Endodermal cell (in vitro differentiated cells): ENCODE measurements at regions not wholly inside any gene's neighbourhood (a gene's known extent, or its start where the extent isn't known, plus 50 kb on each side); places are given as distances from the start of the nearest gene placed in this dataset.

Experiments
- DNase-seq: peaks from one replicate; pipeline ENCODE4 v3.0.0-alpha.2; 2017
- H3K27ac ChIP-seq: 2 replicates; pipeline ENCODE4 v1.5.1; 2013; ENCODE audit warnings: mild to moderate bottlenecking, low read depth, low read length, moderate library complexity
- H3K27me3 ChIP-seq: 2 replicates; pipeline ENCODE4 v1.6.1; 2013; ENCODE audit warnings: mild to moderate bottlenecking, low read length, moderate library complexity; ENCODE audit not compliant: insufficient read depth, control insufficient read depth, poor library complexity, severe bottlenecking
- H3K36me3 ChIP-seq: 2 replicates; pipeline ENCODE4 v1.7.0; 2013; ENCODE audit warnings: mild to moderate bottlenecking, low read length, moderate library complexity; ENCODE audit not compliant: control insufficient read depth, insufficient read depth
- H3K4me1 ChIP-seq: one replicate; pipeline ENCODE4 v1.7.0; 2013; ENCODE audit warnings: low read length; ENCODE audit not compliant: control insufficient read depth, insufficient read depth
- H3K4me3 ChIP-seq: 2 replicates; pipeline ENCODE4 v1.5.1; 2013; ENCODE audit warnings: mild to moderate bottlenecking, low read length, moderate library complexity
- H3K9ac ChIP-seq: 2 replicates; pipeline ENCODE4 v1.6.1; 2013; ENCODE audit warnings: mild to moderate bottlenecking, low read length, moderate library complexity; ENCODE audit not compliant: poor library complexity, severe bottlenecking; ENCODE audit errors: extremely low read depth
- H3K9me3 ChIP-seq: 2 replicates; pipeline ENCODE4 v1.6.1; 2013; ENCODE audit warnings: mild to moderate bottlenecking, low read length, moderate library complexity; ENCODE audit not compliant: control insufficient read depth
- H3K27ac Mint-ChIP-seq: 2 replicates; pipeline ENCODE4 v1.8.0; 2020; ENCODE audit warnings: mixed read lengths
- H3K27me3 Mint-ChIP-seq: 2 replicates; pipeline ENCODE4 v1.8.0; 2021; ENCODE audit warnings: mild to moderate bottlenecking, mixed read lengths; ENCODE audit not compliant: insufficient read depth
- H3K36me3 Mint-ChIP-seq: 2 replicates; pipeline ENCODE4 v1.8.0; 2020; ENCODE audit warnings: low read depth, mixed read lengths
- H3K4me1 Mint-ChIP-seq: 2 replicates; pipeline ENCODE4 v1.8.0; 2020; ENCODE audit warnings: mixed read lengths
- H3K4me3 Mint-ChIP-seq: 2 replicates; pipeline ENCODE4 v1.8.0; 2020; ENCODE audit warnings: mild to moderate bottlenecking, moderate library complexity, mixed read lengths
- H3K9me3 Mint-ChIP-seq: 2 replicates; pipeline ENCODE4 v1.8.0; 2020; ENCODE audit warnings: mild to moderate bottlenecking, mixed read lengths
- CTCF ChIP-seq: fragments of 200-600 bp; sonication (generic); conservative IDR thresholded peaks from 2 replicates; pipeline ENCODE4 v1.5.0; 2021; ENCODE audit warnings: antibody characterized with exemption, mild to moderate bottlenecking
- WGBS, 2 experiments: methylation state at CpG; one replicate each; pipeline versions ENCODE4 v1.1.5 to v1.1.7; 2013; ENCODE audit warnings: missing lambda C conversion rate in 2 of 2, mixed read lengths in 1 of 2; ENCODE audit not compliant: insufficient coverage in 1 of 2, insufficient read length in 1 of 2; 5-methylcytosine and 5-hydroxymethylcytosine counted together

DNA sequence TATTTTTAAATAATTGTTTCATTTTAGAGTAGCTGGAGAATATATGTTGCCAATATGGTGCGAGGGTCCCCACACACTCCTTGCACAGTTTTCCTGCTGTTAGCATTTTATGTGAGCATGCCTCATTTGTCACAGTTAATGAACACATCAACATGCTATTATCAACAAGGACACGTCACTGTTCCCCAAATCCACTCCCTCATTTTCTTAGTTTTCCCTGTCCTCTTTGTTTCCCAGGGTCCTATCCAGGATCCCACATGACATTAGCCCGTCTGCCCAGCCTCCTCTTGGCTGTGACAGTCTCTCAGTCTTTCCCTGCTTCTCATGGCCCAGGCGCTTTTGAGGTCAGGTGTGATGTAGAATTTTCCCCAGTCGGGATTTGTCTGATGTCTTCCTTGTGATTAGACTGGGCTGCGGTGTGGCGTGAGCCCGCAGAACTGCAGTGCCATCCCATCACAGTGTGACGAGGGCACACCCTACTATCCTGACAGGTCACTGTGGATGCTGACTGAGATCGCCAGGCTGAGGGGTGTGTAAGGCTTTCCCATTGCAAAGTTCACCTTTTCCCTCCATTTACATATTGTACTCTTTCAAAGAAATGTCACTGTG is 450.6 kb upstream of the B3GAT1 start:
- Mint-ChIP-seq H3K4me3 (no peak overlapping the region), H3K27me3 (peaks cover 8% of the 10 kb centered on the region), H3K9me3 (no peaks in the 10 kb centered on the region), H3K27ac (no peak overlapping the region), H3K36me3 (no peaks in the 10 kb centered on the region), H3K4me1 (peaks cover 9% of the 10 kb centered on the region)
- Histone ChIP-seq H3K9ac (no peak overlapping the region), H3K4me1 (no peaks in the 10 kb centered on the region), H3K27me3 (no peaks in the 10 kb centered on the region), H3K36me3 (no peaks in the 10 kb centered on the region), H3K27ac (no peak overlapping the region), H3K4me3 (no peak overlapping the region), H3K9me3 (no peaks in the 10 kb centered on the region)
- 91 to 92% methylated on average over 6 to 10 of the region's 10 CpGs for WGBS, 2 experiments
- DNase-seq: no peak
- no peak for TF ChIP-seq CTCF

GRCh38 chr11:134862105-134862502 is 450.1 kb upstream of the B3GAT1 start:
- TF ChIP-seq CTCF: no peak
- no peak for DNase-seq
- no peak overlapping the region for H3K4me3 ChIP-seq
- no peaks in the 10 kb centered on the region for H3K36me3 ChIP-seq
- WGBS, 2 experiments: 86% methylated on average over 5 of the region's 5 CpGs; no CpG with 5 or more reads in 1 of the 2 experiments
- H3K27me3 ChIP-seq: no peaks in the 10 kb centered on the region
- no peaks in the 10 kb centered on the region for H3K36me3 Mint-ChIP-seq
- H3K9ac ChIP-seq: no peak overlapping the region
- no peaks in the 10 kb centered on the region for H3K9me3 ChIP-seq
- no peaks in the 10 kb centered on the region for H3K4me1 ChIP-seq
- H3K27ac Mint-ChIP-seq: no peak overlapping the region
- no peak overlapping the region for H3K27ac ChIP-seq
- no peak overlapping the region for H3K4me3 Mint-ChIP-seq
- no peaks in the 10 kb centered on the region for H3K9me3 Mint-ChIP-seq
- peaks cover 4% of the 10 kb centered on the region for H3K27me3 Mint-ChIP-seq
- H3K4me1 Mint-ChIP-seq: peaks cover 9% of the 10 kb centered on the region

DNA sequence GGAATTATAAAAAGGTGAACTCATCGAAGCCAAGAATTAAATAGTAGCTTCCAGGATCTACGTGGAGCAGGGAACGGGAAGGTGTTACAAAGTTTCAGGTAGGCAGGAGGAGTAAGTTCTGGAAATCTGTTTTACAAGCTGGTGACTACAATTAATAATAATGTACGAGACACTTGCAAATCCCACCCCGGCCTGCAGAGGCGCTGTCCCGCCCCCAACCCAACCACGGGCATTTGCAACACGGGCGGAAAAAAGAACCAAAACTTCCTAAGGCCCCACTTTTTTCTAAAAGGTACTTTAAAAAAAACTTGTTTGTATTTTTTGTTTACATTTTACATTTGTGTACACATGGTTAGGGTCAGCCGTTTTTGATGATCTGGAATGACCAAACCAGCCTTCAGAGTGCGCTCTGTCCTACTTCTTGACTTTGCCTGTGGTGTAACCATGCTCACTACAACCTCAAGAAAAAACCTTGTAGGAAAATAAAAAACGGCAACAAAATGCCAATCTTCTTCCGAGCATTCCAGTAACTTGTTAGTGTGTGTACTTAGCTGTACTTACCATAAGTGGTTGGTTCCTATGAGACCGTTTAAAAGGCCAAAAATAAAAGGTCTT is 449.6 kb upstream of the B3GAT1 start:
- Mint-ChIP-seq H3K4me3 (no peak overlapping the region), H3K27me3 (peaks cover 4% of the 10 kb centered on the region), H3K4me1 (peaks cover 8% of the 10 kb centered on the region), H3K9me3 (no peaks in the 10 kb centered on the region), H3K36me3 (no peaks in the 10 kb centered on the region), H3K27ac (no peak overlapping the region)
- Histone ChIP-seq H3K4me1 (no peaks in the 10 kb centered on the region), H3K27ac (no peak overlapping the region), H3K27me3 (no peaks in the 10 kb centered on the region), H3K4me3 (no peak overlapping the region), H3K9ac (no peak overlapping the region), H3K9me3 (no peaks in the 10 kb centered on the region), H3K36me3 (no peaks in the 10 kb centered on the region)
- DNase-seq: no peak
- peak; percentile 65 for TF ChIP-seq CTCF
- 92 to 95% methylated on average over 9 to 15 of the region's 15 CpGs for WGBS, 2 experiments
